ENCODE measurements at regions not wholly inside any gene's neighbourhood (a gene's known extent, or its start where the extent isn't known, plus 50 kb on each side); places are given as distances from the start of the nearest gene placed in this dataset.
"Not testable (repeated sequence)": the region's sequence is repeated elsewhere in the genome, so short reads cannot be mapped to it uniquely, and the experiment has no call there.

- peak; percentile 89 for DNase-seq
Measured at GRCh38 chr12:116434155-116435011, 124.8 kb upstream of the MAP1LC3B2 start.

DNA sequence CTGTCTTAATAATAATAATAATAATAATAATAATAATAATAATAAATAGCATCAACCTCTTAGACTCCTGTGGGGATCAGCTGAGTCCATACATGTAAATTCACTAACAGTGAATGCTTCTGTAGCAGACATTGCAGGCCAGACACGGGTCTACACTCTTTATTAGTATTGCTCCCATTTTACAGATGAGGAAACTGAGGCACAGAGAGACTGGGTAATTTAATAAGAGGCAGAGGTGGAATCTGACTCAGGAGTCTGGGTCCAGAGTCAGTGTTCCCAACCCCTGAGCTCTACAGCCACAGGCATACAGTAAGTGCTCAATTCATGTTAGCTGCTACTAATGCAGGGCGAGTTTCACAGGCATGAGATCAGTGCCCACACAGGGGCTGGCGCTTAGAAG, 123.2 kb upstream of the MAP1LC3B2 start:
- DNase-seq, result no peak

DNA sequence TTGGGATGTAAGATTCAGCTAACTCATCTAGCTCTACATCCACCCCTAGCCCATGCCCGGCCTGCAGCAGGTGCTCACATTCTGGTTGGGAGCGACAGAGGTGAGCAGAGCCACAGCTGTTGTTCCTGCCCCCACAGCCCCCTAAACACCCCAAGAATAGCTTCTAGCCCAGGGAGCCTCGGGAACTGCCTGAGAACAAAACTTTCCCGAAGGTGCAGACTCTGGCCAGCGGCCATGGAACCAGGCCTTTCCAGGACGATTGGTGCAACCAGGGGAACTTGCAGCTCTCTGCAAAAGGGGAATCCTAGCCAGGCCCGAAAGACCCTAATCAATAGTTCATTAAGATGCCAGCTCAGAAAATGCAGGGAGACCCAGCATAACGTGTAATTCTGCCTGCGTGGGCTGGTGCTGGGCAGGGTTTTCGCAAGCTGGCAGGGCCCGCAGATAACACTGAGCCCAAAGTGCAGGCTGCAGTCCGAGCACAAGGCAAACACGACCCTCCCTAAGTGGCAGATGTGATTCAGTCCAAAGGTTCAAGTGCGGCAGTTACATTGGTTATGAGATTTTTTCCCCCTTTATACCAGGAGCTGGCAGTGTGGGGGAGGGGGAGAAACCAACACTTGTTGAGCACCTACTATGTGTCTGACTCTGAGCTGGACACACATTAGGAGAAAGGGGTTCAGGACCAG, 122.5 kb upstream of the MAP1LC3B2 start:
- no peak for DNase-seq

- DNase-seq, result no peak
Measured at GRCh38 chr12:116441292-116441691, 117.9 kb upstream of the MAP1LC3B2 start.

DNA sequence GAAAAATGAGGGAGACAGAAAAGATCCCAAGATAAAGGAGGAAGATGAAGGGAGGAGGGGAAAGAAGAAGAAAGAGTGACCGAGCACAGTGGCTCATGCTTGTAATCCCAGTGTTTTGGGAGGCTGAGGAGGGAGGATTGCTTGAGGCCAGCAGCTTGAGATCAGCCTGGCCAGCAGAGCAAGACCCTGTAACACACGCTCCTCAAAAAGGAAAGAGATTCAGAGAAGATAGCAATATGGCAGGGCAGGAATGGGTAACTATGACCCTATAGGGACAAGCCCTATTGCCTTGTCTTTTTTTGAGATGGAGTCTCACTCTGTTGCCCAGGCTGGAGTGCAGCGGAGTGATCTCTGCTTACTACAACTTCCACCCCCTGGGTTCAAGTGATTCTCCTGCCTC, 116.9 kb upstream of the MAP1LC3B2 start:
- no peak for DNase-seq

DNA sequence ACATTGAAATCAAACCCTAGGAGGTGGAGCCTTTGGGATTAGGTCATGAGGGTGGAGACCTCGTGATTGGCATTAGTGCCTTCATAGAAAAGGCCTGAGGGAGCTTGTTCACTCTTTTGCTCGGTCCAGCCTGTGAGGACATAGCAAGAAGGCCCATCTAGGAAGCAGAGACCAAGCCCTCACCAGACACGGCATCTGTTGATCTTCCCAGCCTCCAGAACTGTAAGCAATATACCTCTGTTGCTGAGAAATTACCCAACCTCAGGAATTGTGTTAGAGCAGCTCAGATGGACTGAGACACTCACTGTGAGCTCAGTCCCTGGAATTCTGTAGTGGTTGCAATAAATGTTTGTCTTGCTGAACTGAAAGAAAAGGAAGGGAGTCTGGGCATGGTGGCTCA, 116.2 kb upstream of the MAP1LC3B2 start:
- DNase-seq, result no peak

- DNase-seq, result no peak
Measured at GRCh38 chr12:116443821-116444589, 115.2 kb upstream of the MAP1LC3B2 start.

DNA sequence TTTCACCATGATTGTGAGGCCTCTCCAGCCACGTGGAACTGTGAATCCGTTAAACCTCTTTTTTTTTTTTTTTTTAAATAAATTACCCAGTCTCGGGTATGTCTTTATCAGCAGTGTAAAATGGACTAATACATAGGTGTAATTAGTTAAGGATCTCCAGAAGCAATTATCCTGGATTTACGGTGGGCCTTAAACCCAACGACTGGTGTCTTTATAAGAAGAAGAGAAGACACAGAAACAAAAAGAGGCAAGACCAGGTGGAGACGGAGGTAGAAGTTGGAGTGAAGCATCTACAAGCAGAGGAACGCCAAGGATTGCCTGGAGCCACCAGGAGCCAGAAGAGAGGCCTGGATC, 114.6 kb upstream of the MAP1LC3B2 start:
- no peak for DNase-seq

DNA sequence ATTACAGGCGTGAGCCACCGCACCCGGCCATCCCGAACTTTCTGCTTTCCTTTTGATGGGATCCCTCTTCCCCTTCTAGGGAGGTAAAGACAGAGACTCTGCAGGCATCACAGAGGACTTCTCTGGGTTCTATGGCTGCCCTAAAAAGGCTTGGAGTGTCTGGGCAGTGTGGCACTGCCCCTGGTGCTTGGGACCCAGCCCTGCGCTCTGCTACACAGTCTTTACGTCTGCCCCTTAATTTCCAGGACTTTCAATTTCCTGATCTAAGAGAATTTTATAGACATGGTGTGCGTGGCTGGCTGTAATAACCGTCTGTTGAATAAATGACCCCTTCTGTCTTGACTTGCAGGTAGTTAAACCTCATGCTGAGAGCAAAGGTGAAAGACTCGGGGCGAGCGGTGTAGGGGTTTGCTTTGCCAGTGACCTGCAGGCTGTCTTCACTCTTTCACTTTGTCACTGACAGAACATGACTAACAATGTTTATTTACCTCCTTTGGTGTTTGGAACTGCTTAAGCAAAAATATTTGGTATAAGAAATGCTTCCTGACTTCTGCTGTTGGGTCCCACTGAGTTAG, 110.9 kb upstream of the MAP1LC3B2 start:
- DNase-seq, result no peak

DNA sequence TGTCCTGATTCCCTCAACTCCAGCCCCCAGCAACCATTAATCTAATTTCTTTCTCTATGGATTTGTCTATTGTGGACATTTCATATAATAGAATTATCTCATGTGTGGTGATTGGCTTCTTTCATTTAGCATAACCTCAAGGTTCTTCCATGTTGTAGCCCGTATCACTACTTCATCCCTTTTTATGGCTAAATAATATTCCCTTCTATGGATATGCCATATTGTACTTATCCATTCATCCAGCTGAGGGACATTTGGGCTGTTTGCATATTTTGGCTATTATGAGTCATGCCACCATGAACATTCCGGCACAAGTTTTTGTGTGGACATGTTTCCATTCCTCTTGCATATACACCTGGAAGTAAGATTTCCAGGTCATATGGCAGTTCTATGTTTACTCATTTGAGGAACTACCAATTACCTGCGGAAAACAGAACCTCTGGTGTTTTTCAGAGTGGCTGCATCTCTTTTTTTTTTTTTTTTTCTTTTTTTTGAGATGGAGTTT, 108.7 kb upstream of the MAP1LC3B2 start:
- no peak for DNase-seq

GRCh38 chr12:116452975-116453374, 106.2 kb upstream of the MAP1LC3B2 start:
- not testable (repeated sequence) for DNase-seq

DNA sequence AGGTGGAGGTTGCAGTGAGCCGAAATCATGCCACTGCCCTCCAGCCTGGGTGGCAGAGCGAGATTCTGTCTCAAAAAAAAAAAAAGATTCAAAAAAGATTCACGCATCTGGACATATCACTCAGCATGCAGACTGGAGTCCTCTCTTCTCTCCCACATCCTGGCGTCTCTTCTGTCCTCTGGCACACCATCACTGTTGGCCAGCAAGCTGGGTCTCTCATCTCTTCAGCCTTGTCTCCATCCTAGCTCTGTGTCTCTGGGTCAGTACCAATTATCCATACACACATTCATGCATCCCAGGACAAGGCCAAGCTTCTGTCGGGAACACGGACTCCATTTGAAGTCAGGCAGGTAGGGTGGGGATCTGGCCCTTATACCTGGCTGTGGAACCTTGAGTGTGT, 105.5 kb upstream of the MAP1LC3B2 start:
- no peak for DNase-seq

- no peak for DNase-seq
Measured at GRCh38 chr12:116454076-116454475, 105.1 kb upstream of the MAP1LC3B2 start.

- DNase-seq, result peak; percentile 44
Measured at GRCh38 chr12:116454950-116455447, 104.2 kb upstream of the MAP1LC3B2 start.

DNA sequence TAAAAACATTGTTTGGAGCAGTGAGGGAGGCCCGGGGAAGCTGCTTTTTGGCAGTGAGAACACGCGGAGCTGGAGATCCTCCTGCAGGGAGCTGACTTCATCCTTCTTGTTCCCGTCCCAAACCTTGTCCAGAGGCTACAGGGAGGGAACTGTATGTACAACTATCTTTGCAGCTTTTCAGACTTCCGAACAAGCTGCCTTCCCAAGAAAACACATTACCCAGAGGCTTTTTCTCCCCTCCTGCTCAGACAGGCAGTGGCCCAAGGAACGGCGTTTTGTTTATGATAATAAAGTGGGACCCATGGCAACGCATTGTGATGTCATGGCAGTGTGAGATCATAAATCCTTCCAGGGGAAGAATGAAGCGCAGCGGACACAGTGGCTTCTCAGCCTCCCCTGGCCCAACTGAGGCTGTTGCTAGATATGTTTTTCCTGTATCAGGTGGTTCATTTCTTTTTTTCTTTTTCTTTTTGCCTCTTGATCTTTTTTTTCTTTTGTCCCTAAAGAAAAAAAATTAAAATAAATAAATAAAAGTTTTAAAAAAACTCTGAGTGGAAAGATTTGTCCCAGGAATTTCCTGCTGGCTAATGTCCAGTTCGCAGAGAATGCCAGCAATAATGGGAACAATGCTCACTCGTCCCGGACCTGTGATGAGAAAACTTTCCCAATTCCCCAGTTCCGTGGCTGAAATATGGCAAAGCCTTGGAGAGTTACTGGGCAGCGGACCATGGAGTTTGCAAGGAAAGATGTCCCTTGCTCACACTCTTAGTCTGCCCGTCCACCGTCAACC, 103.4 kb upstream of the MAP1LC3B2 start:
- DNase-seq, result peak; percentile 93

- peak; percentile 57 for DNase-seq
Measured at GRCh38 chr12:116456330-116457082, 102.7 kb upstream of the MAP1LC3B2 start.

DNA sequence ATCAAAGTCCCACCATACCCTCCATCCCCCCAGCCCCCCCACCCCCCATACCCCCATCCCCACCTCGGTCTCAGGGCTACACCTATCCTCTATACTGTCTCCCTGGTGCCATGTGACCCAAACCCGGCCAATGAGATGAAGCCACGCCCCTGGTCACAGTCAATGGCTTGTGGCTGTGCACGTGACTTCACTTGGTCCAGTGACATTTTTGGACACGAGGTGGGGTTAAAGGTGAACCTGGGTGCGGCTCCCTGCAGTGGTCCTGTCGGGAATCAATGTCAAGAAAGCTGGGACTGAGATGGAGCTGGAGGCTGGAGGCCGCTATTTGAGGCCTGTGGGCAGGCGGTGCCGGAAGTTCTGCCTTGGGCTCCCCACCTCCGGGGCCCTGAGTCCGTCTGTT, 100.7 kb upstream of the MAP1LC3B2 start:
- no peak for DNase-seq

DNA sequence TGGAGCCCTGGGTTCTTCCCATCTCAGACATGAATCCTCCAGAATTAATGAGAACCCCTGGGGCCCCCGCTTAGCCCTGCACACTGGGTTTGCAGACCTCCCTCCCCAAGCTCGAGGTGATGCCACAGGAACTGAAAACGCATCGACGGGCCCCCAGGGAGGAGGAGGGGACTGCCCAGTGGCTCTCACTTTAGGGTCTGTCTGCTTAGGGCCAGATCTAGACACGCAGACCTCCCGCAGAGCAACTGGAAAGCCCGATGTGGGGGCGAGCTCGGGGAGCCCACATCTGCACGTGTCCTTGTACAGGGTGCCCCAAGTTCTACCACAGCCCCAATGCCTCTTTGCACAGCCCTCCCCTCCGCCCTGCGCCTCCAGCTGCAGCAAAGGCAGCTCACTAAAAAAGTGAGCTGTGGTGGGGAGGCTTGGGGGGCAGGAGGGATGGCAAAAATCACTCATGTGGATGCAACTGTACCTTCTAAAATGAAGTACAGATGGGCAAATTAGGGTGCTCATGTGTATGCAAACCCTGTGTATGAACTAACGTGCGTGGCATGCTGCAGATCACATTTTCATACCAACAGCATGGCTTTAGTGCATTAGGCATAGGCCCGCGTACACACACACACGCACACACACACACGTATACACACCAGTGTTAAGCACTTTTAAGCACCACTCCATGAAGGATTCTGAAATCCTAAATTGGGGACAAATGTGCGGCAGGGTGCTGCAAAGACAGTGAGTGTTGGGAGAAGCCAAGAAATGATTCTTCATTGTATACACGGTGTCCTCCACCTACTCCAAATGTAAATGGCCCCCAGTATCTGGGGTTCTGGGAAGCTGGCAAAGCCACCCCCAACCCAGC, 99.9 kb upstream of the MAP1LC3B2 start:
- peak; percentile 31 for DNase-seq

DNA sequence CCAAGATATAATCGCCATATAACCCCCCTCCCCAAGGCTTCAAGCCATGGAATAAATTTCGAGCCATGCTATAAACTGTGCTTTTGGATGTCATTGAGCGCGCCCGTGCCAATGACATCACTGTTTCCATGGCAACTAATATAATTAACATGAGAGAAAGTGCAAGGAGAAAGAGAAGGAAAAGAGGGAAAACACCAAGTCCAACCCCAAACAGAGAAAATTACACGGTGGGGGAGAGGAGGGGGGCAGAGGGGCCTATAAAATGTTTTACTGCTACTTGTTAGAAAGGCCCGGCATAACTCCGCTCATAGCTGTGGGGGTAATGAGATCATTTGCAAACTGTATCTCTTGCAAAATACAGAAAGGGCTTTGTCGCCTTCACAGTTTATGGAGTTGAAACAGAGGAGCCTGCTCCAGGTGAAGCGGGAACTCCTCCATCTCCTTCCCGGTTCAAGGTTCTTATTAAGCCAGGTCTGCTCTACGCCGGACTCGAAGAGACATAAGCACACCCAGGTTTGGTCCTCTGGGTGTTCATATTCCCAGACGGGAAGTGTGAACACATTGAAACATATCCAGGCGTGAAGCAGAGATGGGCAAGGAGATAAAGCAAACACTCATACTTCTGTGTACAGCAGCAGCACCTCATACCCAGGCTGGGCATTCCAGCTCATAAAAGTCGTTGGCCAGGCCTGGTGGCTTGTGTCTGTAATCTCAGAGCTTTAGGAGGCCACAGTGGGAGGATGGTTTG, 99.1 kb upstream of the MAP1LC3B2 start:
- peak; percentile 86 for DNase-seq
